ES-I3 (cell line): ENCODE measurements at regions not wholly inside any gene's neighbourhood (a gene's known extent, or its start where the extent isn't known, plus 50 kb on each side); places are given as distances from the start of the nearest gene placed in this dataset.
"Not testable (repeated sequence)": the region's sequence is repeated elsewhere in the genome, so short reads cannot be mapped to it uniquely, and the experiment has no call there.

Source experiments
- H3K36me3 ChIP-seq: 2 replicates; pipeline ENCODE4 v1.6.1; 2013; ENCODE audit warnings: mild to moderate bottlenecking, low read length, control low read depth, moderate library complexity; ENCODE audit not compliant: insufficient read depth
- H3K4me1 ChIP-seq: 2 replicates; pipeline ENCODE4 v1.6.1; 2013; ENCODE audit warnings: mild to moderate bottlenecking, control low read depth, low read length; ENCODE audit not compliant: insufficient read depth
- H3K9ac ChIP-seq: 2 replicates; pipeline ENCODE4 v1.6.1; 2013; ENCODE audit warnings: low read depth, mild to moderate bottlenecking, low read length, moderate library complexity
- H3K9me3 ChIP-seq: 2 replicates; pipeline ENCODE4 v1.6.1; 2013; ENCODE audit warnings: mild to moderate bottlenecking, low read length, moderate library complexity; ENCODE audit not compliant: control insufficient read depth, insufficient read depth

- H3K4me1 ChIP-seq, result no peaks in the 10 kb centered on the region
- no peaks in the 10 kb centered on the region for H3K9me3 ChIP-seq
- H3K36me3 ChIP-seq, result no peaks in the 10 kb centered on the region
- H3K9ac ChIP-seq, result no peak overlapping the region
Measured at GRCh38 chrX:56069299-56069931, 162.7 kb upstream of the KLF8 start.

DNA sequence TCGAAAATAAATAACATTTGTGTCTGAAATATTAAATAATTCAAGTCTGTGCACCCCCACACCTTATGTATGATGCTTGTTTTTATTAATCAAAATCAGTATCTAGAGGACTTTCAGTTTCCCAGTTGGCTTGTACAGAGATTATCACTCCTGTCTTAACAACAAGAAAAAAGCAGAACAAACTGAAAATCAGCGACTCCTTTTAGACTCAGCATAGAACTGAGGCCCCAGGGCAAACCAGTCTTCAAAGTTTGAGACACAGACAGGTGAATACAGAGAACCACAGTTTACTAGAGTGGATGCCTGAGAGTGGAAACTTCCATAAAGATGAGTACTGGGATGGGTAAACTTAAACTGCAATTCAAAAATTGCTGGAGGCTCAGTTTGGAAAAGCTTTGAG is 142.8 kb upstream of the KLF8 start:
- Histone ChIP-seq H3K36me3 (no peaks in the 10 kb centered on the region), H3K4me1 (no peaks in the 10 kb centered on the region), H3K9me3 (no peaks in the 10 kb centered on the region), H3K9ac (no peak overlapping the region)

- Histone ChIP-seq H3K36me3 (no peaks in the 10 kb centered on the region), H3K9ac (no peak overlapping the region), H3K9me3 (no peaks in the 10 kb centered on the region), H3K4me1 (no peaks in the 10 kb centered on the region)
Measured at GRCh38 chrX:56099271-56099670, 132.9 kb upstream of the KLF8 start.

DNA sequence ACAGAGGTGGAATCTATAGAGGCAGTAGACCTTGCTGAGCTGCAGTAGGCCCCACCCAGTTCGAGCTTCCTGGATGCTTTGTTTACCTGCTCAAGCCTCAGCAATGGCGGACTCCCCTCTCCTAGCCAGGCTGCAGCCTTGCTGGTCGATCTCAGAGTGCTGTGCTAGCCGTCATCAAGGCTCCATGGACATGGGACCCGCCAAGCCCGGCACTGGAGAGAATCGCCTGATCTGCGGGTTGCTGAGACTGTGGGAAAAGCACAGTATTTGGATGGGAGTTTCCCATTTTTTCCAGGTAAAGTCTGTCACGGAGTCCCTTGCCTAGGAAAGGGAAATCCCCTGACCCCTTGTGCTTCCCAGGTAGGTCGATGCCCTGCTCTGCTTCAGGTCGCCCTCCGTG is 124.8 kb upstream of the KLF8 start:
- Histone ChIP-seq H3K9me3 (peaks cover 2% of the 10 kb centered on the region; the same call in 1 of the 2 replicates), H3K36me3 (no peaks in the 10 kb centered on the region), H3K9ac (no peak overlapping the region), H3K4me1 (no peaks in the 10 kb centered on the region)

DNA sequence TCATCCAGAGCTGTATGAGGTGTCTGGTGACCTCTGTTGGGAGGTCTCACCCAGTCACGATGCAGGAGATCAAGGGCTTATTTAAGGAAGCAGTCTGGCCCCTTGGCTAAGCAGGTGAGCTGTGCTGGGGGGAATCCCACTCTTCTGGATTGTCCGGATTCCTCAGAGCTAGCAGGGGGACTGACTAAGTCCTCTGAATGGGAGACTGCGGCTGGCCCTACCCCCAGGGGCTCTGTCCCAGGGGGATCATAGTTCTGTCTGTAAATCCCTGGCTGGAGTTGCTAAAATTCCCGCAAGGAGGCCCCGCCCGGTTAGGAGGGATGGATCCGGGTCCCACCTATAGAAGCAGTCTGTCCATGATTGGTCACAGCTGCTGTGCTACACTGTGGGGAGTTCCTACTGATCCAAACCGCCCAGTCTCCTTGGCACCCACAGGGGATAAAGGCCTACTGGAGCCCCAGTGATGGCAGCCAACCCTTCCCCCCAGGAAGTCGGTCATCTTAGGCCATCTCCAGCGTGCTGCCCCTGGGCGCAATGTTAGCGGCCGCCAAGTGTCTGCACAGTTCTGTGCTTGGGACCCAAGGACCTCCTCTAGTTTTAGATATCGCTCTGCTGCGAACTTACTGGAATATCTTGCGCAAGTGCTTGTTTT is 118.2 kb upstream of the KLF8 start:
- Histone ChIP-seq H3K9ac (no peak overlapping the region), H3K9me3 (no peaks in the 10 kb centered on the region), H3K36me3 (no peaks in the 10 kb centered on the region), H3K4me1 (no peaks in the 10 kb centered on the region)

DNA sequence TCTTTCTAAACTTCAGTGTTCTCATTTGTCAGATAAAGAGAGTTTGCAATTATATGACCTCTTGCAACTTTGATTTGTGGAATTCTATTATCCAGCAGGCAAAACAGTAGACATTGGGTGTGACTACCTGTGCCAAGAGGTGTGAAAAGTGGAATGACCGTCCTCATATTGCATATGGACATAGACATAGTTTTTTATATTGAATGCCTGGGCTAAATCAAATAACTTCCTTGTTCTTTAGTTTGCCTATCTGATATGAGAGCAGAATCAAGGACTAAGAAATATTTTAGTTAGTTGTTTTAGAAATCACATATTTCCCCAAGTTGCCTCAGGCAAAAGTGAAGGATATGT is 117.7 kb upstream of the KLF8 start:
- Histone ChIP-seq H3K9ac (no peak overlapping the region), H3K36me3 (no peaks in the 10 kb centered on the region), H3K9me3 (no peaks in the 10 kb centered on the region), H3K4me1 (no peaks in the 10 kb centered on the region)

DNA sequence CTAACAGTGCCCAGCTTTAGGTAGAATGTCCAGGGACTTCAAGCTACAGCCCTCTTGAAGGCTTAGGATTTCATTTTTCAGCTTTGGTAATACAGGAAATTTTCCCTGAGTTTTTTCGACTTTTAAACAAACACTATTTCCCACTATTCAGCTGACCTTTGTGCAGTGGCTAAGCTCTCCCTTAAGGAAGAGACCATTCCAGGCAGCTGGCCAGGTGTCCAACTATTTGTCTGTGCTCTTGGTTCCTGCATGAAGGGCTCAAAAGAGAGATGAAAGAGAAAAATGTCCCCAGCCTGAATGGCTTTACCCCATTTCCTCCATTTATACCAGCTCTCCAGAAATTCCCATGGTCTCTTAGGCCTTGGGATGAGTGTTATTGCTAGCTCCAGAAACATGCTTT is 111.9 kb upstream of the KLF8 start:
- no peaks in the 10 kb centered on the region for H3K9me3 ChIP-seq
- no peak overlapping the region for H3K9ac ChIP-seq
- H3K36me3 ChIP-seq, result no peaks in the 10 kb centered on the region
- no peaks in the 10 kb centered on the region for H3K4me1 ChIP-seq

GRCh38 chrX:56125946-56126345 is 106.2 kb upstream of the KLF8 start:
- Histone ChIP-seq H3K36me3 (no peaks in the 10 kb centered on the region), H3K4me1 (peaks cover 3% of the 10 kb centered on the region; the same call in 1 of the 2 replicates), H3K9me3 (peaks cover 2% of the 10 kb centered on the region; the same call in 1 of the 2 replicates), H3K9ac (no peak overlapping the region)

DNA sequence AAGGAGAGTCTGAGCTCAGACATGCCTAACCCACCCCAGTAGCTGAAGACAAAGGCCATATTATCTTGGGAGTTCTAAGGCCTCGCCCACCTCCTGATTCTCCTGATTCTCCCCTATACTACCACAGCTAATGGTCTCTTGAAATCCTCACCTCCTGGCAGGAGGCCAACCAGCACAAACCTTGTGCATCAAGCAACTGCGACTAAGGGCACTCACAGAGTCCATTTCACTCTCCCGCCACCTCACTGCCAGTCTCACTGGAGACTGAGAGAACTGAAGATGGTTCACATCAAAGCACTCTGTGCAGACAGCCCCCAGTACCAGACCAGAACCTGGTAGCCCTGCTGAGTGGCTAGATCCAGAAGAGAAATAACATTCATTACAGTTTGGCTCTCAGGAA is 102.1 kb upstream of the KLF8 start:
- H3K9ac ChIP-seq, result no peak overlapping the region
- peaks cover 2% of the 10 kb centered on the region; the same call in 1 of the 2 replicates for H3K9me3 ChIP-seq
- H3K36me3 ChIP-seq, result no peaks in the 10 kb centered on the region
- H3K4me1 ChIP-seq, result peaks cover 3% of the 10 kb centered on the region; the same call in 1 of the 2 replicates

DNA sequence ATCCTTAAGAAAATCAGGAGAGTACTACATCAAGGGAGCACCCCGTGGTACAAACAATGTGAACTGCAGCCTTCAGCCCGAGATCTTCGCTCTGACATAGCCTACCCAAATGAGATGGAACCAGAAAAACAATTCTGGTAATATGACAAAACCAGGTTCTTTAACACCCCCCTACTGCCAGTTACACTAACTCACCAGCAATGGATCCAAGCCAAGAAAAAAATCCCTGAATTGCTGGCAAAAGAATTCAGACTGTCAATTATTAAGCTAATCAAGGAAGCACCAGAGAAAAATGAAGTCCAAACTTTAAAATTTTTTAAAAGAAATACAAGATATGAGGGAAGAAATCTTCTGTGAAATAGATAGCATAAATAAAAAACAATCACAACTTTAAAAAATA is 101.7 kb upstream of the KLF8 start:
- H3K9me3 ChIP-seq, result peaks cover 2% of the 10 kb centered on the region; the same call in 1 of the 2 replicates
- no peaks in the 10 kb centered on the region for H3K36me3 ChIP-seq
- H3K9ac ChIP-seq, result no peak overlapping the region
- peaks cover 3% of the 10 kb centered on the region; the same call in 1 of the 2 replicates for H3K4me1 ChIP-seq

DNA sequence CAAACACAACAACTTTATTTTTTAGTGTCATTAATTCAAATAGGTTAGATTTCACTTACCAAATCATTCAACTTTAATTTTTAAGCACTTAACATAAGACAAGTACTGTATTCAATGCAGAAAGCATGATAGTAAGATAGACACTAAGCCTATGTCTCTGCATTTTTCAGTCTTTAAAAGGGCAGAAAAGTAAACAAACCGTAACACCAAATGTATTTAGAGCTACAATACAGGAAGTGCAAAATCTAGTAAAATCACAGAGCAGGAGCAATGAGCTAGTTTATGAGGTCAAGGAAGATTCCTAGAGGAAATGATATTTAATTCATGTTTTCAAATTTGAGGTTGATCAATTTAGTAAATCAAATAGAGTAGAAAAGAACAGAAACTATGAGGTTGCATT is 68.0 kb upstream of the KLF8 start:
- H3K9ac ChIP-seq, H3K4me1 ChIP-seq, H3K36me3 ChIP-seq, H3K9me3 ChIP-seq: not testable (repeated sequence)
